ENCODE measurements at regions not wholly inside any gene's neighbourhood (a gene's known extent, or its start where the extent isn't known, plus 50 kb on each side); places are given as distances from the start of the nearest gene placed in this dataset.
"Not testable (repeated sequence)": the region's sequence is repeated elsewhere in the genome, so short reads cannot be mapped to it uniquely, and the experiment has no call there.

DNA sequence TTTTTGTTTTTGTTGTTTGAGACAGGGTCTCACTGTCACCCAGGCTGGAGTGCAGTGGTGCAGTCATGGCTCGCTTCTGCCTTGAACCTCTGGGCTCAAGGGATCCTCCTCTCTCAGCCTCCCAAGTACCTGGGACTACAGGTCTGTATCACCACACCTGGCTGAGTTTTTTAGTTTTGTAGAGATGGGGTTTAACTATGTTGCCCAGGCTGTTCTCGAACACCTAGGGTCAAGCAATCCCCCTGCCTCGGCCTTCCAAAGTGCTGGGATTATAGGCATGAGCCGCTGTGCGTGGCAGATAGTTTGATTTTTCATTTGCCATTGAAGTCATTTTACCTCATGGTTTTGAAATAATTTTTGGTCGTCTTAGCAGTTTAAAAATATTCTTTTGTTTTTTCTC, 94.3 kb upstream of the EIF5 start:
- no peak for TF ChIP-seq CTCF (IDR thresholded peaks at IDR 0.05; ENCODE audit: low read depth, low read length, missing control alignments)
- no peak for DNase-seq (ENCODE audit: low read depth)
- H3K4me3 ChIP-seq (ENCODE audit: low read depth, low read length) = no peak overlapping the region
- in situ Hi-C loops (cut with HindIII; ENCODE audit: low sequenced_read_pairs) = no loop called here

- TF ChIP-seq CTCF (IDR thresholded peaks at IDR 0.05; ENCODE audit: low read depth, low read length, missing control alignments) = no peak
- DNase-seq (ENCODE audit: low read depth) = no peak
- H3K4me3 ChIP-seq (ENCODE audit: low read depth, low read length) = no peak overlapping the region
- in situ Hi-C loops (cut with HindIII; ENCODE audit: low sequenced_read_pairs) = no loop called here
Measured at GRCh38 chr14:103241531-103241930, 92.5 kb upstream of the EIF5 start.

GRCh38 chr14:103243764-103244737, 90.0 kb upstream of the EIF5 start:
- H3K4me3 ChIP-seq (ENCODE audit: low read depth, low read length) = no peak overlapping the region
- DNase-seq (ENCODE audit: low read depth) = no peak
- in situ Hi-C loops (cut with HindIII; ENCODE audit: low sequenced_read_pairs) = no loop called here
- no peak for TF ChIP-seq CTCF (IDR thresholded peaks at IDR 0.05; ENCODE audit: low read depth, low read length, missing control alignments)

DNA sequence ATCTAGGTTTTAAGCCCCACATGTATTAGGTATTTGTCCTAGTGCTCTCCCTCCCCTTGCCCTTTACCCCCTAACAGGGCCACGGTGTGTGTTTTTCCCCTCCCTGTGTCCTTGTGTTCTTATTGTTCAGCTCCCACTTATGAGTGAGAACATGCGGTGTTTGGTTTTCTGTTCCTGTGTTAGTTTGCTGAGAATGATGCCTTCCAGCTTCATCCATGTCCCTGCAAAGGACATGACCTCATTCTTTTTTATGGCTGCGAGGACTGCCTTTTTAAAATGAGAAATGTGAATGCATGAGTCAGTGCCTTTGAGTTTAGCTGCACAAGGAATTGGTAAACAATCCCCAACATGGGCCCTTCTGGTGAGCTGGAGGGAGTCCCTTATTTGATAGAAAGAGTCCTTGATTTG, 88.4 kb upstream of the EIF5 start:
- H3K4me3 ChIP-seq (ENCODE audit: low read depth, low read length); DNase-seq (ENCODE audit: low read depth); in situ Hi-C loops (cut with HindIII; ENCODE audit: low sequenced_read_pairs): not testable (repeated sequence)

GRCh38 chr14:103246070-103246469, 88.0 kb upstream of the EIF5 start:
- TF ChIP-seq CTCF (IDR thresholded peaks at IDR 0.05; ENCODE audit: low read depth, low read length, missing control alignments) = no peak
- DNase-seq (ENCODE audit: low read depth) = no peak
- no peak overlapping the region for H3K4me3 ChIP-seq (ENCODE audit: low read depth, low read length)
- in situ Hi-C loops (cut with HindIII; ENCODE audit: low sequenced_read_pairs) = no loop called here

DNA sequence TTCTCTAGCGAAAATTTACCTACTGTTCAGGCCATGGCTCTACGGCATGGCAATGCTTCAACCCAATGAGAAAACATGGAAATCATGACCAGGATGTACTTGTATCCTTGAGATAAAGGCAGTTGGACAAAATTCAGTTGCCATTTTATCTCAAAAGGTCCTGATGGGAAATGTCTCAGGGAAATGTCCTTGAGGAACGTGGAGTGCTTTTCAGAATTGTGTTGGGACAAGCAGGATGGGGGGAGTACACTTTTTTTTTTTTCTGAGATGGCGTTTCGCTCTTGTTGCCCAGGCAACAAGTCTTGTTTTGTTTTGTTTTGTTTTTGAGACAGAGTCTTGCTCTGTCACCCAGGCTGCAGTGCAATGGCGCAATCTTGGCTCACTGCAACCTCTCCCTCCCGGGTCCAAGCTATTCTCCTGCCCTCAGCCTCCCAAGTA, 86.8 kb upstream of the EIF5 start:
- in situ Hi-C loops (cut with HindIII; ENCODE audit: low sequenced_read_pairs) = no loop called here
- DNase-seq (ENCODE audit: low read depth) = no peak
- TF ChIP-seq CTCF (IDR thresholded peaks at IDR 0.05; ENCODE audit: low read depth, low read length, missing control alignments) = no peak
- no peak overlapping the region for H3K4me3 ChIP-seq (ENCODE audit: low read depth, low read length)

GRCh38 chr14:103250181-103250580, 83.9 kb upstream of the EIF5 start:
- no peak overlapping the region for H3K4me3 ChIP-seq (ENCODE audit: low read depth, low read length)
- no peak for DNase-seq (ENCODE audit: low read depth)
- no peak for TF ChIP-seq CTCF (IDR thresholded peaks at IDR 0.05; ENCODE audit: low read depth, low read length, missing control alignments)
- in situ Hi-C loops (cut with HindIII; ENCODE audit: low sequenced_read_pairs) = loop anchor here (5.0 kb wide), 1 partner anchor 43 kb away; no protein-coding TSS in a partner anchor

All from astrocyte of the cerebellum (primary cell).